ENCODE measurements at regions not wholly inside any gene's neighbourhood (a gene's known extent, or its start where the extent isn't known, plus 50 kb on each side); places are given as distances from the start of the nearest gene placed in this dataset.

- H3K4me3 ChIP-seq (ENCODE audit: control insufficient read depth in 2 of 3, extremely low read depth in 1 of 3, insufficient read depth in 2 of 3, low read depth in 1 of 3, low read length in 3 of 3): no peak overlapping the region
- H3K9me3 ChIP-seq (ENCODE audit: control insufficient read depth, low read depth, low read length): no peaks in the 10 kb centered on the region
- peaks cover 3% of the 10 kb centered on the region for H3K4me1 ChIP-seq (ENCODE audit: control insufficient read depth, extremely low read depth, insufficient read depth, low read length)
- H4K20me1 ChIP-seq (ENCODE audit: control insufficient read depth, extremely low read depth, insufficient read depth, low read length): no peaks in the 10 kb centered on the region
- H3K79me2 ChIP-seq (ENCODE audit: control insufficient read depth, insufficient read depth, low read length): no peaks in the 10 kb centered on the region
- no peak for TF ChIP-seq CTCF (optimal IDR thresholded peaks at IDR 0.05 in 1 of 3, IDR thresholded peaks at IDR 0.05 in 1 of 3, conservative IDR thresholded peaks at IDR 0.05 in 1 of 3; ENCODE audit: extremely low read depth in 1 of 3, insufficient read depth in 2 of 3, low read length in 3 of 3)
- TF ChIP-seq EZH2 (IDR thresholded peaks at IDR 0.05; ENCODE audit: low read length): no peak
- H3K9me1 ChIP-seq (ENCODE audit: control insufficient read depth, extremely low read depth, insufficient read depth, low read length): no peaks in the 10 kb centered on the region
- H3K4me2 ChIP-seq (ENCODE audit: control insufficient read depth, extremely low read depth, insufficient read depth, low read depth, low read length): no peak overlapping the region
- no peak overlapping the region for H2AFZ ChIP-seq (ENCODE audit: control insufficient read depth, low read length)
- H3K36me3 ChIP-seq (ENCODE audit: control insufficient read depth in 2 of 2, extremely low read depth in 1 of 2, insufficient read depth in 2 of 2, low read length in 2 of 2): no peaks in the 10 kb centered on the region
- dilution Hi-C loops (cut with MboI; ENCODE audit: extremely low pct_ligation_motif_present, low sequenced_read_pairs): no loop called here
- no peak overlapping the region for H3K27ac ChIP-seq (ENCODE audit: control insufficient read depth, insufficient read depth, low read length)
- no peaks in the 10 kb centered on the region for H3K27me3 ChIP-seq (ENCODE audit: control insufficient read depth, extremely low read depth, insufficient read depth, low read length)
- FAIRE-seq: no peak
- DNase-seq (ENCODE audit: low read depth, low spot score): no peak
- no peak overlapping the region for H3K9ac ChIP-seq (ENCODE audit: control insufficient read depth, extremely low read depth, insufficient read depth, low read length)
Observed at GRCh38 chr7:80374321-80374720, 137.5 kb downstream of the GNAT3 start.

- H4K20me1 ChIP-seq (ENCODE audit: control insufficient read depth, extremely low read depth, insufficient read depth, low read length): no peaks in the 10 kb centered on the region
- no peak overlapping the region for H3K4me3 ChIP-seq (ENCODE audit: control insufficient read depth in 2 of 3, extremely low read depth in 1 of 3, insufficient read depth in 2 of 3, low read depth in 1 of 3, low read length in 3 of 3)
- dilution Hi-C loops (cut with MboI; ENCODE audit: extremely low pct_ligation_motif_present, low sequenced_read_pairs): no loop called here
- H3K4me2 ChIP-seq (ENCODE audit: control insufficient read depth, extremely low read depth, insufficient read depth, low read depth, low read length): no peak overlapping the region
- no peak overlapping the region for H3K9ac ChIP-seq (ENCODE audit: control insufficient read depth, extremely low read depth, insufficient read depth, low read length)
- H3K9me1 ChIP-seq (ENCODE audit: control insufficient read depth, extremely low read depth, insufficient read depth, low read length): no peaks in the 10 kb centered on the region
- H3K36me3 ChIP-seq (ENCODE audit: control insufficient read depth in 2 of 2, extremely low read depth in 1 of 2, insufficient read depth in 2 of 2, low read length in 2 of 2): no peaks in the 10 kb centered on the region
- H2AFZ ChIP-seq (ENCODE audit: control insufficient read depth, low read length): no peak overlapping the region
- no peaks in the 10 kb centered on the region for H3K9me3 ChIP-seq (ENCODE audit: control insufficient read depth, low read depth, low read length)
- H3K27ac ChIP-seq (ENCODE audit: control insufficient read depth, insufficient read depth, low read length): no peak overlapping the region
- no peaks in the 10 kb centered on the region for H3K4me1 ChIP-seq (ENCODE audit: control insufficient read depth, extremely low read depth, insufficient read depth, low read length)
- H3K27me3 ChIP-seq (ENCODE audit: control insufficient read depth, extremely low read depth, insufficient read depth, low read length): no peaks in the 10 kb centered on the region
- DNase-seq (ENCODE audit: low read depth, low spot score): no peak
- FAIRE-seq: no peak
- H3K79me2 ChIP-seq (ENCODE audit: control insufficient read depth, insufficient read depth, low read length): no peaks in the 10 kb centered on the region
- TF ChIP-seq CTCF (optimal IDR thresholded peaks at IDR 0.05 in 1 of 3, IDR thresholded peaks at IDR 0.05 in 1 of 3, conservative IDR thresholded peaks at IDR 0.05 in 1 of 3; ENCODE audit: extremely low read depth in 1 of 3, insufficient read depth in 2 of 3, low read length in 3 of 3) (no peak), EZH2 (IDR thresholded peaks at IDR 0.05; ENCODE audit: low read length) (no peak)
Observed at GRCh38 chr7:80373429-80374032, 138.3 kb downstream of the GNAT3 start.

All from keratinocyte (primary cell).